Brain pericyte (primary cell): ENCODE measurements at regions not wholly inside any gene's neighbourhood (a gene's known extent, or its start where the extent isn't known, plus 50 kb on each side); places are given as distances from the start of the nearest gene placed in this dataset.
"Not testable (repeated sequence)": the region's sequence is repeated elsewhere in the genome, so short reads cannot be mapped to it uniquely, and the experiment has no call there.

Source experiments
- DNase-seq: peaks from one replicate; pipeline ENCODE4 v3.0.0-alpha.2; 2012; ENCODE audit warnings: low read depth, low spot score

DNA sequence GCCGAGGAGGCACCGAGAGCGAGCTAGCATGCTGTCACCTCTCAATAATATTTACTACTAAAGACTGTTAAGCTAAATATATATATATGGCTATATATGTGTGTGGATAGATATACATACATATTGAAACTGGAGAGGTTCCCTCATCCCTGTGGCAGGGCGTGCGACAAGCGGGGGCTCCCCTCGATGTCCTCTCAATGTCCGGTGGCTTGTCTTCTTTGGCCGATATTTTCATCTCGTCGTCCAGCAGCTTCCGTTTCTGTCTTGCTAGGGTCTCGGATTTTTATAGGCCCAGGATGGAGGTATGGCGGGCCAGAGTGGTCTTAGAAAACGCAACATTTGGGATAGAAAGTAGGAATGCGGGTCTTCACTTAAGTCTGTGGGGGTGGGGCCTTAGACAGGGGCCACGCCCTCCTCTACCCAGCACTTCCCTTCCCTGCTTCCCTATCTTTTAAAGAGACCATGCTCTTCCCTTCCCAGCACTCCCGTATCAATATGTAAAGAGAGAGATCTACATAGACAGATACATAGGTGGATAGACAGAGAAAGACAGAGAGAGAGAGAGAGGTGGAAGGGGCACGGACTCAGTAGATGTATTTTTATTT is 866.8 kb downstream of the DSC3 start:
- no peak for DNase-seq

DNA sequence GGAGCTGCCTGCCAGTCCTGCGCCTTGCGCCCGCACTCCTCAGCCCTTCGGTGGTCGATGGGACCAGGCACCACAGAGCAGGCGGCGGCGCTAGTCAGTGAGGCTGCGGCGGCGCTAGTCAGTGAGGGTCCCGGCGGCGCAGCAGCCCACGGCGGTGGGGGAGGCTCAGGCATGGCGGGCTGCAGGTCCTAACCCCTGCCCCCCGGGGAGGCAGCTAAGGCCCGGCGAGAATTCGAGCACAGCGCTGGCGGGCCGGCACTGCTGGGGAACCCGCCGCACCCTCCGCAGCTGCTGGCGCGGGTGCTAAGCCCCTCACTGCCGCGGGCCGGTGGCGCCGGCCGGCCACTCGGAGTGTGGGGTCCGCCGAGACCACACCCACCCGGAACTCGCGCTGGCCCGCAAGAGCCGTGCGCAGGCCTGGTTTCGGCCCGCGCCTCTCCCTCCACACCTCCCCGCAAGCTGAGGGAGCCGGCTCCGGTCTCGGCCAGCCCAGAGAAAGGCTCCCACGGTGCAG is 867.4 kb downstream of the DSC3 start:
- DNase-seq = no peak

DNA sequence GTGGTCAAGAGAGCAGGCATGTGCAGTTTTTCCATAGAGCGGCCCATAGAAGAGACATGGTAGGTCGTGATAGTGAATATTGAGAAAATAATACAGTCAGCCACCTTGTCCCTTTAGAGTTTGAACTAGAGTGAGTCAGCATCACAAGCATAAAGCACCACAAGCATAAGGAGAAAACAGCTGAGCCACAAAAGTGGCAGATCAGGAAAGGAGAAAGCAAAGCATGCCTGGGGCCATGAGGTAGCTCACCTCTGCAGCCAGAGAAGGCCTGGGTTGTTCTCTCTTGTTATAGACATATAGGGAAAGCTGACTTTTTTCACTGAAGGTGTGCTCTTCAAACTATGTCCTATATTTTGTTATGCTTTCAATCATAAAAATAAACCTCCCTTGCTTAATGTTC is 879.0 kb downstream of the DSC3 start:
- no peak for DNase-seq

DNA sequence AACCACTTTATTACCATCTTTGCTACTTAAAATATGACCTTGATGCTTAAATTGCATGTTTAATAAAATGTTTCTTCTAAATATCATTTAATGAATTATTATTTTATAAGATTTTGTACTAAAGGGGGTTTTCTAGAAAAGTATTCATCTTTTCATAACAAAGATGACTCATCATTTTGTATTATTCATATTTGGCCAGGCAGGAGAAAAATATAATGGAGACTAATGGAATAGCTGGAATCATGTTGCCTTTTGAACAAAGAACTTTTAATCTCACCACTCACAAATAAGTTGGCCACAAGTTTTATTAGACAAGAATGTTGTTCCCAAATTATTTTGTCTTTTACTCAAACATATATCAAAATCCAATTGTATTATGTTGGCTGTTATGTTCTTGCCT is 882.4 kb downstream of the DSC3 start:
- no peak for DNase-seq

DNA sequence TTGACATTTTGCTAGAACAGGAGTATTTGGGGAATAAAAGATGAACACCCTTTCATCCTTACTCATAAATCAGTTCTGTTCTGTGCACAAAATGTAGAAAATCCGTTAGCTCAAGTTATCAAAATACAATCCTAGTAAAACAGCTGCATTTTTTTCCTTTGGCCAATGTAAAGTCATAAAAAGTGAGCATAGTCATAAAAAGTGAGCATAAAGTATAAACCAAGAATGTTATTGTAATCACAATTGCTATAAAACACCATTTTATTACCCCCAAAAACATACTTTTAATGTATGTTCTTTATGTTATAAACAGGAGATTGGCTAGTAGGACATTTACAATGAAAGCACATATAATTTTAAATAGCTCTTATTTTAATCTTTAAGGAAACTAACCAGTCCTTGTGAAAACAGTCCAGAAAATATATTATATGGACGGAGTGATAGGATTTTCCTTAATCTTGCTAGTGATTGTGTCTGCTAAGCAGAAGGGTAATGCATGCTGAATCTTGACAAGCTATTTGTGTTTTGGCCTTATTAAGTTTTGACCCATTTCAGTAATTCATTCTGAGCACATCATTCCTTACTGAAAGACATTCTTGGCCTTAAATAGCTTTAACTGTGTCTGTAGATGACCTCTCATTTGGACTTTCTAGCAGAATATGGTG is 891.8 kb downstream of the DSC3 start:
- no peak for DNase-seq

DNA sequence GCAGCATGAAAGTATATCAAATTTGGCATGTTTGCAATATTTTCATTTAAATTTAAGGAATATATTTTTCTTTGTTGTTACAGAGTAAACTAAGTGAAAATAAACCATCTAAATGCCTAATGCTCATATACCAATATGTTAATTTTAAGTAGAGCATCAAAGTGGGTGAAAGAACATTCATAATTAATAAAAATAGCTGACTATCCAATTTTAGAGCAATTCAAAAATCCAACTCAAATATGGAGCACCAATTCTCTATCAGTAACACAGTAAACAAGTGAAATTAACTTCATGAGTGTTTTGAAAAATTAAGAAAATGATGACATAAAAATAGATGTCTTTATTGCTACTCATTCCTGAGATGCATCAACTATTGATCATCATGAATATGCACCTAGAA is 893.0 kb downstream of the DSC3 start:
- DNase-seq = no peak

DNA sequence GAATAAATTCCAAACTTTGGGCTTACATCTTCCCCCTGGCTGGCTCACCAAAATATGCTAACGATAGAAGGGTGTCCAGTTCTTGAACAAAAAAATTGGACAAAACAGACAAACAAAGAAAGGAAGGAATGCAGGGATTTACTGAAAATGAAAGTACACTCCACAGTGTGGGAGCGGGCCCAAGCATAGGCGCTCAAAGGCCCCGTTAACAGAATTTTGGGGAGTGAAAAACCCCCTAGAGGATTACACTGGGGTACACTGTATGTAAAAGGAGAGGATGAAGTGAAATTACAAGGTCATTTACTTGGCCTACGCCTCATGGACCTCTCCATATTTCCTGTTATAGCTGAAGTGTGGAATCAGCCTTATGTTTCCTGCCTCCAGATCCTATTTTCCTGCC is 899.7 kb downstream of the DSC3 start:
- DNase-seq = no peak

DNA sequence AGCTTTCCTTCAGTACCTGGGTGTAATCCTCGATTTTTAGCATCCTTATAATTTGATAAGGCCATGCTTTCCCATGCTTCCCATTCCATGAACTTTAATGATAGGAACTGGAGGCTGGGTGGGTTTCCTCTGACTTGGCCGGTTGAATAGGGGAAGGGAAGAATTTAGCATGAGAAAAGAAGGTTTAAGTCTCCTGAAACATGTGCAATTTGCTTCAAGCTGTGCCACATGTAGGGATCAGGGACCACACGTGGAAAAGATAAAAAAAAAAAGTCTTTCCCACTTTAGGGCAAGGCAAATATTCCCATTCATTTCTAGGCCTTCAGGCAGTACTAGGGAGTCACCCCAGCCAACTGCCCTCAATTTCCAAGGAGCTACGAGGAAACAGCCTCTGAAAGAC is 900.3 kb downstream of the DSC3 start:
- no peak for DNase-seq

DNA sequence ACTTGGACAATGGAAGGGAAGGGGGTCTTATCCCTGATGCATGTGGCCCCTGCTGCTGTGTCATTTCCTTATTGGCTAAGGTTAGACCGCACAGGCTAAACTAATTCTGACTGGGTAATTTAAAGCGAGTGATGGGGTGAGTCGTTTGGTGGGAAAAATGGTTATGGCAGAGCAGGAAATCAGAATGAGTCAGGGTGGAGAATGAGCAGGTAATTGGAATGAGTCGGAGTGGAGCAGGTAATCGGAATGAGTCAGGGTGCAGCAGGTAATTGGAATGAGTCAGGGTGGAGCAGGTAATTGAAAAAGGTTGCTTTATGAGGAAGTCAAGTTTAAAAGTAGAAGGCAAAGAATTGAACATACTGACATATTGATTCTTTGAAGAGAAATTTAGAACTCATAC is 901.0 kb downstream of the DSC3 start:
- DNase-seq = not testable (repeated sequence)

DNA sequence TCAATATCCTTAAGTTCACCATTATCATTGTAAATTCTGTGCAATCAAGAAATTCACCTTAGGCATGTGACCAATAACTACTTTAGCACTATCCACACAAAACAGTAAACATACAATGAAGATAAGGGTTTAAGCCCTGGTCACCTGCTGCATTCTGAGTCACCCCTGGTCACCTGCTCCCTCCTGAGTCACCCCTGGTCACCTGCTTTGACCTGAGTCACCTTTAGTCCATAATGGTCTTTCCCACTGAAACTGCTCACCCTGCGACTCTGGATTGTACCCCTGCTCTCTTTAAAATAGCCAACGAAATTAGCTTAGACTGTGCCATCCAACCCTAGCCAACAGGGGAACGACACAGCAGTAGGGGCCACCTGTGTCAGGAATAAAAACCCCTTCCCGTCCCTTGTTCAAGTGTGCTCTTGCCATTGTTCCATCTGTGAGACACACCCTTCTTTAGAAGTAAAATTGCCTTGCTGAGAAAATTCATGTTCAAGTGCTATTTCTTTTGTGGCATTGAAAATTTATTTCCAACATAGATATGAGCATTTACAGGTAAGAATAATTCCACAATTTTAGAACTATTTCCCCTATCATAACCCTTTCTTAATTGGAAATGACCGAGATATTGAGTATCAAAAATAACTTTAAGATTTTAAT is 902.8 kb downstream of the DSC3 start:
- DNase-seq = no peak

DNA sequence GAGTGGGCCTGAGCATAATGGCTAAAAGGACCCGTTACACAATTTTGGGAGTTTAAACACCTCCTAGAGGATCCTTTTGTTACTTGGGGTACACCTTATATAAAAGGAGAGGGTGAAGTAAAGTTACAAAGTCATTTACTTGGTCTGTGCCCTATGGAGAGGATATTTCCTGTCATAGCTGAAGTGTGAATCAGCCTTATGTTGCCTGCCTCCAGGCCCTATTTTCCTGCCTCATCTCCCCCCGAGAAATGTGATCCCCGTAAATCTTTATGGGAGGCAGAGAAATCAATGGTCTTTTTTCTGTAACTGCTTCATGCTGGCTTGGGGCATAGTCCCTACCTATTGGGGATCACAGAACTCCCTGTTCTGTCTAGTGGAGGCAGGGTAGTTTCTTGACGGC is 906.6 kb downstream of the DSC3 start:
- DNase-seq = no peak

DNA sequence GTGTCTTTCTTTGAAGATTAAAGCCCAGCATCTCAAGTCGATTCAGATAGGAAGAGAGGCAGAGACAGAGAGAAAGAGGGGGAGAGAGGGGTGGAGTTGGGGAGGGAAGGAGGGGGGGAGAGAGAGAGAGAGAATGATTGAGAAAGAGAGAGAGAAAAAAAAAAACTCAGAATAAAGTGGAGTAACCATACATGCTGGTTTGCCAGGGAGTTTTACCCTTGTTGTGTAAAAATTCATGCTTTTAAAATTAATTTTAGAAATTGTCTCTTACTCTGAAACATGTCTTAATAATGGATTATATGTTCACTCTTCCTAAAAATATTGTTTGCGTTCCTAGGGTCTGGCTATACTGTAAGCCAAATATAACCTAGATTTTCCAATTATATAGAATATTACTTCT is 908.5 kb downstream of the DSC3 start:
- no peak for DNase-seq

DNA sequence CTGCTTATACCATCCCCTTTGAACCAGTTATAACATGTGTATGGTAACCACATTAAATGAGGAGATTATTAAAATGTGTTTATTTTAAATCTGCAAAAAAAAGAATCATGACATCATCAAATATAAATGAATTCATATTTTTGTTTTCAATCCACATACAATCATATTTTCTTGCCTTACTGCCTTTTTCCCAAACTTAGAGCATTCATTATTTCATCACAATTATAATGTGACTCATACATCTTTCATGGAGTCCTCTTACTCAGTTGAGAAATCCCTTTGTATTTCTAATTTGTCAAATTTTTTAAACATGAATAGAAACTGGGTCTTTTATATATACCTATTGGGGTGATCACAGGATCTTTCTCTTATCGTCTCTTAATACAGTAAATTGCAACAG is 909.6 kb downstream of the DSC3 start:
- DNase-seq = no peak

DNA sequence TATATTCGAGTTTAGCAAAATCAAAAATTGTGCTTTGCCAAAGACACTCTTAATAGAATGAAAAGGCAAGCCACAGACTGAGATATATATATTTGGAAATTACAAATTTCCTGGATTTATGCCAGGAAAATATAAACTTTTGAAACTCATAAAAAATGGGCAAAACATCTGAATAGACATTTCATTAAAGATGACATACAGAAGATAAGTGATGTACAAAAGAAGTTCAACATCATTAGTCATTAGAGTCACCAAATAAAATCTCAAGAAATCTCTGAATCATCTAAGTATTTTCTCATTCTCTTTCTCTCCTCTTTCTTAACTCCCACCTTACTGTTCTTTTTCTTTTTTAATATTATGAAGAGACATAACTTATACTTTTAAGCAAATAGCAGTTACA is 921.1 kb downstream of the DSC3 start:
- DNase-seq = no peak

DNA sequence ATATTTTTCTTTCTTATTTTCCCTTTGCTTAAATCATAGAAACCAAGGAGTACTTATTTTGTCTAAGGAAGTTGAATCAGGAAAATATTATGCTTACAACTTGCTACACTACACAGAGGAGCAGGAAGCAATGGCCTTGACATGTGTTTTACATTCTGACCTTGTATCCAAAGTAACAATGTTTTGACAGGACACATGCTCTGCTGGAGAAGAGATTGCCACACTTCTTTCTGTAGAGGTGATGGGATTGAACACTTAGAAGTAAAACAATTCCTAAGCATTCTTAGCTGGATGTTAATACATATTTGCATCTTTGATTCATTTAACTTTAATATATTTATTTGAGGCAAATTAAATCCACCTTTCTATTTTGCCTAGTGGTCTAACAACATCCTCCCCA is 929.1 kb downstream of the DSC3 start:
- no peak for DNase-seq

DNA sequence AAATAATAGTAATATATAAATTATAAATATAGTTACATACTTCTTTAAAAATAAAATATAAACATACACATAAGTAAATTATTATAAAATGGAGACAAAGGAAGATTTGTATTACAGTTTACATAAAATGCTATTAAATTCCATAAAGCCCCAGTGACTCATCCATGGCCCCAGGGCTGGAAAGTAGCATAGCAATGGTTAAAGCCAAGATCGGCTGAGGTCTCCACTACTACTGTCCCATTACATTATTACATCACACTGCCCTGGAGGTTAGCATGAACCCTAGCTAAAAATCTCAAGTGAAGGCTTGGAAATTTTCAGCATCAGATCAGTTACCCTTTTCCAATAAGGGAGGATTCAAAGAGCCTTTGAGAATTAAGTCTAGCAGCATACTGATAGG is 936.2 kb downstream of the DSC3 start:
- no peak for DNase-seq

DNA sequence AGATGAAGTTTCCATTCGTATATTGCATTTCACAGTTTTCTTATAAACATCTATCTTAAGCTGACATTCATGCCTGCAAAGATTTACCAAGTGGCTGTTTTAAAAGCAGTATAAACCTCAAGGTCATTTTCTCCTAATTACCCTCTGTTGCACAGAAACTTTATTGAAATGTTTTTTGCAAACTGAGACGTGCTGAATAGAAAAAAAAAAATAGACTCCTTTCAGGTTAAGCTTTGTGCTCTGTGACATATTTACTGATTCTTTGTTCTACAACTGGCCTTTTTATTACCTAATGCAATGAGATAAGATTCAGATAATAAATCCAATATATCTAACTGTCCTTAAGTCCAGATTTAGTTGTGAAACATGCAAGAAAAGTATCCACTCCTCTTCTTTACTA is 938.7 kb downstream of the DSC3 start:
- no peak for DNase-seq

DNA sequence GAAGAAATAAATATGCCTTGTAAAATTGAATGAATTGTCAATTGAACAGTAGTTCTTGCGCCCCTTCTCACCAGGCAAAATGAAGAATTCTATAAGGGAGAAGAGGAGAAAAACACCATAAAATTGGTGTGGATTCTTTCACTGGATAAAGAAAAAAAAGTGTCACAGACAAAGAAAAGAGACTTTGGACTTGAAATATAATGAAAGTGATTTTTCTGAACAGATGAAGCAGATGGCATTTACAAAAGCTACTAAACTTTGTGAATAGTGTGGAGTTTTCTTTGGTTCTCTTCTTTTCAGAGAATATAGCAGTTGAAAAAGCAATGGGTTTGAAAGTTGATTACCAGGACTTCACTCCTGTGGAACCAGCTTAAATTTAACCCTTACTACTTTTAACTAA is 945.7 kb downstream of the DSC3 start:
- no peak for DNase-seq

DNA sequence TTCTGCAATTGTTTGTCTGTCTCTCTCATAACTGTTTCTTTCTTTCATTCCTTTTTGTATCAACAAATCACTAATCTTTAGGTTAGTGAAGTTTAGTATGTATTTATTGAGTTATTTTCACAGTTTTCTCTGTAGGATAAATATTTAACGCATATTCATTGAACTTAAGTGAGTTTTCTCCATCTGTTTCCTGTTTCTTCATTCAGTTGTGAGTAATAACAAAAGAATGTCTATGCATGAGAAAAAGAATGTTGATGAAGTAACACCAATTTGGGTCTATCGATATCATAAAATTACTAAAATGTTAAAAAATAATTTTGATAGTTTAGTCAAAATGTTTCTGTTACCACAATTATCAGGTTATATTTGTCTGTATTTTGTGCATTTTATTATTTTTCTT is 948.0 kb downstream of the DSC3 start:
- no peak for DNase-seq

DNA sequence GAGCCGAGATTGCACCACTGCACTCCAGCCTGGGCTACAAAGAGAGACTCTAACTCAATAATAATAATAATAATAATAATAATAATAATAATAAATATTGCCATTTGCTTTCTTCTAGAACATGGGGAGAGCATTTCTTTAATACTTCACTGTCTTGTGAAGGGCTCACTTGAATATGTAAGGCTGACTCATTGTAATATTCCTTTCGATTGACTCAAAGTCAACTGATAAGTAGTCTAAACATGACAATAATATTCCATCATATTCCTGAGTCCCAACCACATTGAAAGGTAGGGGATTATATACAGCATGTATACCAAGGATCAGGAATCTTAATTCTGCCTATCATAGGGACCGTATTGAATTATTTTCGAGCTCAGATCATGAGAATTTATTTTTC is 949.2 kb downstream of the DSC3 start:
- DNase-seq = no peak

DNA sequence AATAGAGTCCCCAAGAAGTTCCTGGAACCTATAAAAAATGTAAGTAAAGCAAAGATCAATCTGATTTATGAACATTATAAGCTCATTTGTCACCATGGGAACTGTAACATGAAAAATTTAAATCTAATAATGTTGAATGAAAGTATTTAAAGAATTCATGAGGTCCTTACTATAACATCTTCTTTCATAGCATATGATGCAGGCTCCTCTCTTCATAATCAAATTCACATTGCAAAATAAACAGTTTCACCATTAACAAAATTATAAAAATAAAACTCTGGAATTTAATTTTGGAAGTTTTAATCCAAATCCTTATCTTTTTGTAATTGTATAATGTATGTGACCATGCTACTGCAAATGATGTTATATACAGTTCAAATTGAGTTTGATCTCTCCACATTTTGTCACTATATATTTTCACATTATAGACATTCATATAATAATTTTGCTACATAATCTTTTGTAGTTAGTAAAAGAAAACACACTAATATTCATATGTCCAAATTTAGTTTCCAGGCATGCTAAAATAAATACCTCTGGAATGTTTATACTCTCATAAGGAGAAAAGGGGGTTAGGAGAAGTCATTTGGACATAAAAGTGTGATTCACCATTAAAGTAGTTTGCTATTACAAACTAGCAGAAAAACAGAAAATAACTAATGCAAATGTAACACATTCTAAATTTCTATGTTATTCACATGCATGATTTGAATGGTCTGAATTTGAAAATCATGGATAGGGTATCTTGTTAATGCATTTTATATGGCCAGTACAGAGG is 954.1 kb downstream of the DSC3 start:
- DNase-seq = no peak

DNA sequence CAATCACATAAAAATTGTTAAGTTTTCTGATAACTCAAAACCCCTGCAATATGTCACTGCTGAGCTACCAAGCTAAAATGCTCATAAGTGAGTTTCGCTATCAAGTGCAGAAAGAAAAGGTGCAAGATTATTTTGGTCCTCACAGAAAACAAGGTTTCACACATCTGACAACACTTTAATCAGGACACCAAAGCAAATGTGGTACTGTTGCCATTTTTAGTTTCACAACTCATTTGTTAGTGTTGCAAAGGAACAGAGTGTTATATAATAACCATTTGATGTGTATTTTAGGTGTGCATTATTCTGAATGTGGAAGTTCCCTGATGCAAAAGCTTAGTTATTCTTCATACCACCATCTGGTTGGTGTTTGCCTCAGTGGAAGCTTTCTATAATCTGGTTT is 956.2 kb downstream of the DSC3 start:
- DNase-seq = no peak
